CD4-positive, CD25-positive, alpha-beta regulatory T cell (primary cell): ENCODE measurements at regions not wholly inside any gene's neighbourhood (a gene's known extent, or its start where the extent isn't known, plus 50 kb on each side); places are given as distances from the start of the nearest gene placed in this dataset.

ENCODE experiments used
- ATAC-seq, 2 donors: fragments of 150-1000 bp; cut with Tn5 transposase; one replicate each; pipeline ENCODE4 v1.10.0; 2021; ENCODE audit warnings: low read depth in 2 of 2, moderate number of reproducible peaks in 2 of 2, moderate library complexity in 1 of 2
- DNase-seq, 3 donors: peaks; one replicate each; pipeline versions ENCODE4 v3.0.0 to v3.0.0-alpha.2; 2012 to 2022; ENCODE audit warnings: mixed read lengths in 1 of 3
- H3K27ac ChIP-seq: one replicate; pipeline ENCODE4 v1.7.0; 2013; ENCODE audit warnings: mild to moderate bottlenecking, low read length; ENCODE audit not compliant: insufficient read depth, poor library complexity, severe bottlenecking
- H3K27me3 ChIP-seq: one replicate; pipeline ENCODE4 v1.7.0; 2013; ENCODE audit warnings: low read length; ENCODE audit not compliant: control insufficient read depth, insufficient read depth
- H3K36me3 ChIP-seq: one replicate; pipeline ENCODE4 v1.7.0; 2013; ENCODE audit warnings: mild to moderate bottlenecking, low read length, moderate library complexity; ENCODE audit not compliant: control insufficient read depth, insufficient read depth
- H3K4me1 ChIP-seq: 2 replicates; pipeline ENCODE4 v1.7.0; 2013; ENCODE audit warnings: mild to moderate bottlenecking, low read length; ENCODE audit not compliant: insufficient read depth, control insufficient read depth, poor library complexity, severe bottlenecking
- H3K4me3 ChIP-seq: one replicate; pipeline ENCODE4 v1.7.0; 2013; ENCODE audit warnings: low read depth, mild to moderate bottlenecking, low read length, moderate library complexity
- H3K9me3 ChIP-seq, 2 experiments: 1 replicate in 1 of 2; 2 replicates in 1 of 2; pipeline ENCODE4 v1.7.0; 2013; ENCODE audit warnings: low read length in 2 of 2, mild to moderate bottlenecking in 1 of 2, moderate library complexity in 1 of 2; ENCODE audit not compliant: control insufficient read depth in 2 of 2
- H3K27ac Mint-ChIP-seq, 3 donors: one replicate each; pipeline ENCODE4 v1.8.0; 2020 to 2022; ENCODE audit warnings: mild to moderate bottlenecking in 3 of 3, mixed read lengths in 3 of 3, moderate library complexity in 2 of 3
- H3K27me3 Mint-ChIP-seq: one replicate; pipeline ENCODE4 v1.8.0; 2022; ENCODE audit warnings: mild to moderate bottlenecking, mixed read lengths
- H3K36me3 Mint-ChIP-seq: one replicate; pipeline ENCODE4 v1.8.0; 2020; ENCODE audit warnings: mixed read lengths
- H3K4me1 Mint-ChIP-seq, 4 donors: one replicate each; pipeline ENCODE4 v1.8.0; 2020 to 2022; ENCODE audit warnings: mixed read lengths in 4 of 4, mild to moderate bottlenecking in 1 of 4
- H3K4me3 Mint-ChIP-seq, 4 donors: one replicate each; pipeline ENCODE4 v1.8.0; 2020 to 2022; ENCODE audit warnings: mild to moderate bottlenecking in 4 of 4, mixed read lengths in 4 of 4, moderate library complexity in 3 of 4
- H3K9me3 Mint-ChIP-seq, 7 donors: one replicate each; pipeline ENCODE4 v1.8.0; 2020 to 2022; ENCODE audit warnings: mixed read lengths in 7 of 7, mild to moderate bottlenecking in 3 of 7, moderate library complexity in 2 of 7

- no peaks in the 10 kb centered on the region for H3K4me1 ChIP-seq
- no peaks in the 10 kb centered on the region for H3K27me3 ChIP-seq
- no peaks in the 10 kb centered on the region for H3K9me3 ChIP-seq
- Mint-ChIP-seq H3K36me3 (peaks cover 4% of the 10 kb centered on the region), H3K27me3 (no peaks in the 10 kb centered on the region), H3K9me3 (peaks cover 0 to 6% (median 0%) of the 10 kb centered on the region in 7 donors), H3K4me3 (no peak overlapping the region), H3K27ac (peak overlapping the region in 1 of 3 donors; percentile 63), H3K4me1 (peaks cover 0 to 15% (median 0%) of the 10 kb centered on the region in 4 donors)
- DNase-seq = no peak
- no peak for ATAC-seq
- no peaks in the 10 kb centered on the region for H3K36me3 ChIP-seq
- H3K27ac ChIP-seq = no peak overlapping the region
- H3K4me3 ChIP-seq = no peak overlapping the region
Measured at GRCh38 chr10:78945838-78946237, 122.9 kb upstream of the ZMIZ1 start.

GRCh38 chr10:78947226-78947625, 121.5 kb upstream of the ZMIZ1 start:
- no peak for DNase-seq
- Histone ChIP-seq H3K36me3 (no peaks in the 10 kb centered on the region), H3K4me1 (no peaks in the 10 kb centered on the region), H3K27ac (no peak overlapping the region), H3K27me3 (no peaks in the 10 kb centered on the region), H3K4me3 (no peak overlapping the region), H3K9me3 (no peaks in the 10 kb centered on the region)
- H3K4me1 Mint-ChIP-seq = peaks cover 0 to 15% (median 0%) of the 10 kb centered on the region in 4 donors
- peaks cover 4% of the 10 kb centered on the region for H3K36me3 Mint-ChIP-seq
- no peak for ATAC-seq
- H3K9me3 Mint-ChIP-seq = peaks cover 0 to 6% (median 0%) of the 10 kb centered on the region in 7 donors
- H3K27me3 Mint-ChIP-seq = no peaks in the 10 kb centered on the region
- no peak overlapping the region for H3K4me3 Mint-ChIP-seq
- H3K27ac Mint-ChIP-seq = no peak overlapping the region

GRCh38 chr10:78947733-78948132, 121.0 kb upstream of the ZMIZ1 start:
- peaks cover 3% of the 10 kb centered on the region for H3K36me3 Mint-ChIP-seq
- no peaks in the 10 kb centered on the region for H3K27me3 Mint-ChIP-seq
- Histone ChIP-seq H3K4me3 (no peak overlapping the region), H3K4me1 (no peaks in the 10 kb centered on the region), H3K9me3 (no peaks in the 10 kb centered on the region), H3K36me3 (no peaks in the 10 kb centered on the region), H3K27ac (no peak overlapping the region), H3K27me3 (no peaks in the 10 kb centered on the region)
- no peak for ATAC-seq
- peaks cover 0 to 15% (median 0%) of the 10 kb centered on the region in 4 donors for H3K4me1 Mint-ChIP-seq
- no peak for DNase-seq
- no peak overlapping the region for H3K4me3 Mint-ChIP-seq
- no peak overlapping the region for H3K27ac Mint-ChIP-seq
- H3K9me3 Mint-ChIP-seq = peaks cover 0 to 3% (median 0%) of the 10 kb centered on the region in 7 donors

GRCh38 chr10:78948621-78949030, 120.1 kb upstream of the ZMIZ1 start:
- H3K27me3 Mint-ChIP-seq = no peaks in the 10 kb centered on the region
- H3K36me3 ChIP-seq = no peaks in the 10 kb centered on the region
- DNase-seq (no peak), ATAC-seq (no peak)
- H3K27ac Mint-ChIP-seq = no peak overlapping the region
- H3K4me3 ChIP-seq = no peak overlapping the region
- H3K9me3 ChIP-seq = no peaks in the 10 kb centered on the region
- no peaks in the 10 kb centered on the region for H3K9me3 Mint-ChIP-seq
- no peaks in the 10 kb centered on the region for H3K27me3 ChIP-seq
- no peak overlapping the region for H3K4me3 Mint-ChIP-seq
- H3K4me1 ChIP-seq = no peaks in the 10 kb centered on the region
- H3K4me1 Mint-ChIP-seq = peaks cover 0 to 15% (median 0%) of the 10 kb centered on the region in 4 donors
- H3K36me3 Mint-ChIP-seq = no peaks in the 10 kb centered on the region
- H3K27ac ChIP-seq = no peak overlapping the region

- Mint-ChIP-seq H3K9me3 (no peaks in the 10 kb centered on the region), H3K36me3 (no peaks in the 10 kb centered on the region), H3K4me1 (peaks cover 0 to 4% (median 2%) of the 10 kb centered on the region in 4 donors), H3K27ac (no peak overlapping the region), H3K27me3 (no peaks in the 10 kb centered on the region), H3K4me3 (no peak overlapping the region)
- DNase-seq (no peak), ATAC-seq (no peak)
- no peaks in the 10 kb centered on the region for H3K9me3 ChIP-seq
- no peak overlapping the region for H3K4me3 ChIP-seq
- no peaks in the 10 kb centered on the region for H3K36me3 ChIP-seq
- no peak overlapping the region for H3K27ac ChIP-seq
- H3K4me1 ChIP-seq = no peaks in the 10 kb centered on the region
- H3K27me3 ChIP-seq = no peaks in the 10 kb centered on the region
Measured at GRCh38 chr10:78950656-78951587, 117.8 kb upstream of the ZMIZ1 start.

- DNase-seq = no peak
- Histone ChIP-seq H3K4me1 (no peaks in the 10 kb centered on the region), H3K27me3 (no peaks in the 10 kb centered on the region), H3K9me3 (no peaks in the 10 kb centered on the region), H3K4me3 (no peak overlapping the region), H3K27ac (no peak overlapping the region), H3K36me3 (no peaks in the 10 kb centered on the region)
- peaks cover 6% of the 10 kb centered on the region for H3K27me3 Mint-ChIP-seq
- H3K4me1 Mint-ChIP-seq = peaks cover 0 to 4% (median 1%) of the 10 kb centered on the region in 4 donors
- no peak overlapping the region for H3K4me3 Mint-ChIP-seq
- no peaks in the 10 kb centered on the region for H3K36me3 Mint-ChIP-seq
- no peak overlapping the region for H3K27ac Mint-ChIP-seq
- no peak for ATAC-seq
- H3K9me3 Mint-ChIP-seq = no peaks in the 10 kb centered on the region
Measured at GRCh38 chr10:78952030-78952429, 116.7 kb upstream of the ZMIZ1 start.

- H3K27ac Mint-ChIP-seq = no peak overlapping the region
- Histone ChIP-seq H3K27me3 (no peaks in the 10 kb centered on the region), H3K9me3 (no peaks in the 10 kb centered on the region), H3K4me1 (no peaks in the 10 kb centered on the region), H3K36me3 (no peaks in the 10 kb centered on the region), H3K4me3 (no peak overlapping the region), H3K27ac (no peak overlapping the region)
- no peak for DNase-seq
- peaks cover 8% of the 10 kb centered on the region for H3K27me3 Mint-ChIP-seq
- ATAC-seq = no peak
- H3K4me1 Mint-ChIP-seq = peaks cover 0 to 4% (median 1%) of the 10 kb centered on the region in 4 donors
- peaks cover 0 to 3% (median 0%) of the 10 kb centered on the region in 7 donors for H3K9me3 Mint-ChIP-seq
- H3K36me3 Mint-ChIP-seq = no peaks in the 10 kb centered on the region
- no peak overlapping the region for H3K4me3 Mint-ChIP-seq
Measured at GRCh38 chr10:78952686-78953085, 116.1 kb upstream of the ZMIZ1 start.
